Stimulated activated memory B cell treated with anti-CD40 and anti-IgM and Interleukin-4, amounts not matched to agents 10 μg/mL and 1 μg/mL and 100 μg/mL, for 72 hours (primary cell): ENCODE measurements at regions not wholly inside any gene's neighbourhood (a gene's known extent, or its start where the extent isn't known, plus 50 kb on each side); places are given as distances from the start of the nearest gene placed in this dataset.

Experiments used
- ATAC-seq: fragments of 150-1000 bp; cut with Tn5 transposase; 2 replicates; pipeline ENCODE4 v1.10.0; 2021
- H3K27ac Mint-ChIP-seq: one replicate; pipeline ENCODE4 v1.8.0; 2022; ENCODE audit warnings: mild to moderate bottlenecking, mixed read lengths
- H3K27me3 Mint-ChIP-seq: one replicate; pipeline ENCODE4 v1.8.0; 2022; ENCODE audit warnings: mixed read lengths
- H3K36me3 Mint-ChIP-seq: one replicate; pipeline ENCODE4 v1.8.0; 2022; ENCODE audit warnings: mixed read lengths
- H3K4me1 Mint-ChIP-seq: one replicate; pipeline ENCODE4 v1.8.0; 2022; ENCODE audit warnings: mixed read lengths
- H3K4me3 Mint-ChIP-seq: one replicate; pipeline ENCODE4 v1.8.0; 2022; ENCODE audit warnings: mild to moderate bottlenecking, moderate library complexity, mixed read lengths
- H3K9me3 Mint-ChIP-seq: one replicate; pipeline ENCODE4 v1.8.0; 2022; ENCODE audit warnings: mixed read lengths

DNA sequence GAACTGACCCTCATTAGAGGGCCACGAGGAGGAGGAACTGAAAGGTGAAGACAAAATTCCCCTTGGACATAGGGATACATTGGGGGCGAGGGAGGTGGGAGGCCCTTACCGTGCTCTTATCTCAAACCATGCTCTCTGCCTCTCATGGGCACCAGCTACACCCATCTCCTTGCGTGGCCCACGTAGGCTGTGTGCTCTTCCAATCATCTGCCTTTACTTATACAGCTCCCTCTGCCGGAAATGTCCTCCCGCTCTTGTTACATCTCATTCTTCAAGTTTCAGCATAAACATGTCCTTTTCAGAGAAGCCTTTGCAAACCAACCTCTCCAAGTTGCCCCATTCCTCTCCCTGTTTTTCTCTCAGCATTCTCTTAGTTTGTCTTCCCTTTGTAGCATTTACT, 307.8 kb upstream of the PROK2 start:
- ATAC-seq = no peak
- H3K27me3 Mint-ChIP-seq = peaks cover 26% of the 10 kb centered on the region
- no peaks in the 10 kb centered on the region for H3K36me3 Mint-ChIP-seq
- H3K4me1 Mint-ChIP-seq = peaks cover 27% of the 10 kb centered on the region
- H3K4me3 Mint-ChIP-seq = no peak overlapping the region
- no peak overlapping the region for H3K27ac Mint-ChIP-seq
- H3K9me3 Mint-ChIP-seq = no peaks in the 10 kb centered on the region

DNA sequence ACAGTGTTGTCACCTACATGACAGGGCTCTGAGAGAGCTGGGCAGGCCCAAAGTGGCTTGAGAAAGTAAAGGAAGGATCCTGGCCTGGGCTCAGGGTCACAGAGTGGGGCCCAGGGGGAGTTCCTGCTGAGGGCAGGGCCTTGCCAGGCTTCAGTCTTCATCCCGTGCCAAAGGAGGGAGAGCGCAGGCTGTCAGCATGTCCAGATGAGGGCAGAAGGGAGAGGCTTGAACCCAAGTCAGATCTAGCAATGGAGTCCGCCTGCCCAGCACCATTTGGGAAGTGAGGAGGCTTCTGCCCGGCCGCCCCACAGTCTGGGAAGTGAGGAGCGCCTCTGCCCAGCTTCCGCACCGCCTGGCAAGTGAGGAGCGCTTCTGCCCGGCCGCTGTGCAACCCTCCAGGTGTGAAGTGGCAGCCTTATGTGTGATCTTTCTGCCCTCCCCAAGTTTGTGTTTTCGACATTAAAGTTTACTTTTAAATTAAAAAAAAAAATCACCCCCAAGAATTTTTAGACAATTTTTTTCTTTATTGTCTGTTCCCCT, 303.6 kb upstream of the PROK2 start:
- no peaks in the 10 kb centered on the region for H3K36me3 Mint-ChIP-seq
- no peaks in the 10 kb centered on the region for H3K9me3 Mint-ChIP-seq
- no peak overlapping the region for H3K4me3 Mint-ChIP-seq
- H3K27me3 Mint-ChIP-seq = peaks cover 41% of the 10 kb centered on the region
- peaks cover 20% of the 10 kb centered on the region for H3K4me1 Mint-ChIP-seq
- ATAC-seq = no peak
- H3K27ac Mint-ChIP-seq = no peak overlapping the region

DNA sequence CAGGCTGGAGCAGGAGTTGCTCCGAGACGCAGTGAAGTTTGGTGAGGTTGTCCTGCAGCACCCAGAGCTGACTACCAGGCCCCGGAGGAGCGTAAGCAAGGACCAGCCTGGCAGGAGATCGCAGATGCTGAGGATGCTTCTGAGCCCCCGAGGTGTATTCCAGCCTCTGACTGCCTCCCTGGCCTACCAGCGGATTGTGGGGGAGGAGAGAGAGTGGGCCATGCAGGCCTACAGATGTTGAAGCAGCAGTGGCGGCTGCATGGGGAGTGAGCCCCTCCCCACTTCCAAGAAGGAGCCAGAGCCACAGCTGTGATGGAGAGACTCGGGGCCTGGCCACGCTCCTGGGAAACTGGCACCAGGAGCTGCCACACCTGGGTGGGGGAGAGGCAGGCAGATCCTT, 302.5 kb upstream of the PROK2 start:
- no peak overlapping the region for H3K4me3 Mint-ChIP-seq
- peaks cover 20% of the 10 kb centered on the region for H3K4me1 Mint-ChIP-seq
- peaks cover 47% of the 10 kb centered on the region for H3K27me3 Mint-ChIP-seq
- no peaks in the 10 kb centered on the region for H3K9me3 Mint-ChIP-seq
- no peak for ATAC-seq
- H3K27ac Mint-ChIP-seq = no peak overlapping the region
- H3K36me3 Mint-ChIP-seq = no peaks in the 10 kb centered on the region

GRCh38 chr3:72086743-72087087, 301.8 kb upstream of the PROK2 start:
- no peaks in the 10 kb centered on the region for H3K36me3 Mint-ChIP-seq
- H3K27ac Mint-ChIP-seq = no peak overlapping the region
- peaks cover 28% of the 10 kb centered on the region for H3K4me1 Mint-ChIP-seq
- no peak overlapping the region for H3K4me3 Mint-ChIP-seq
- peaks cover 47% of the 10 kb centered on the region for H3K27me3 Mint-ChIP-seq
- H3K9me3 Mint-ChIP-seq = no peaks in the 10 kb centered on the region
- no peak for ATAC-seq

GRCh38 chr3:72086042-72086742, 301.2 kb upstream of the PROK2 start:
- no peak overlapping the region for H3K27ac Mint-ChIP-seq
- no peaks in the 10 kb centered on the region for H3K9me3 Mint-ChIP-seq

GRCh38 chr3:72085036-72085435, 300.1 kb upstream of the PROK2 start:
- H3K36me3 Mint-ChIP-seq = no peaks in the 10 kb centered on the region
- no peaks in the 10 kb centered on the region for H3K9me3 Mint-ChIP-seq
- peaks cover 42% of the 10 kb centered on the region for H3K4me1 Mint-ChIP-seq
- no peak overlapping the region for H3K27ac Mint-ChIP-seq
- no peak overlapping the region for H3K4me3 Mint-ChIP-seq
- no peak for ATAC-seq
- peaks cover 34% of the 10 kb centered on the region for H3K27me3 Mint-ChIP-seq

More at GRCh38 chr3:72086042-72086742, 301.2 kb upstream of the PROK2 start:
- ATAC-seq = no peak
- no peak overlapping the region for H3K4me3 Mint-ChIP-seq
- peaks cover 45% of the 10 kb centered on the region for H3K27me3 Mint-ChIP-seq
- H3K36me3 Mint-ChIP-seq = no peaks in the 10 kb centered on the region
- H3K4me1 Mint-ChIP-seq = peaks cover 33% of the 10 kb centered on the region

DNA sequence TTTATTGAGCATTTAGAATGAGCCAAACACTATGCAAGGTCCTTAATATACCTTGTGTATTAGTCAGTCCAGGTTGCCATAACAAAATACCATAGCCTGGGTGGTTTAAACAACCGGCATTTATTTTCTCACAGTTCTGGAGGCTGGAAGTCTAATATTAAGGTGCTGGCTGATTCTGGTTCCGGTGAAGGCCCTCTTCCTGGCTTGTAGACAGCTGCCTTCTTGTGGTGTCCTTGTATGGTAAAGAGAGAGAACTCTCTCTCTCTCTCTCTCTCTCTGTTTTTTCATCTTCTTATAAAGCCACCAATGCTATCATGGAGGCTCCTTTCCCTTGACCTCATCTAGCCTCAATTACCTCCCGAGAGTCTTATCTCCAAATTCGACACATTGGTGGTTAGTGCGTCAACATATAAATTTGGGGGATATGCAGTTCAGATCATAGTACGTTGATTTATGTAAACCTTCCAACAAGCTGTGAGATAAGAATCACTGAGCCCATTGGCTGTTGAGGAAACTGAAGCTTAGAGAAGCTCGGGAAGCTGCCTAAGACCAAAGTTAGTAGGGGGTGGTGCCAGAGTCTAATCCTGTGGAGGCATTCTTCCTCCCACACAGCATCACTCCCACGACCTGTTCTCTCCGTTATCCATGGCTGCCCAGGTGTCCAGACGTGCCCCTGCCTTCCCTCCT, 298.0 kb upstream of the PROK2 start:
- Mint-ChIP-seq H3K4me1 (peaks cover 63% of the 10 kb centered on the region), H3K36me3 (no peaks in the 10 kb centered on the region), H3K27me3 (peaks cover 34% of the 10 kb centered on the region), H3K27ac (peak overlapping the region; percentile 30), H3K9me3 (no peaks in the 10 kb centered on the region), H3K4me3 (no peak overlapping the region)
- ATAC-seq = no peak

- Mint-ChIP-seq H3K4me1 (peaks cover 70% of the 10 kb centered on the region), H3K27ac (no peak overlapping the region), H3K36me3 (no peaks in the 10 kb centered on the region), H3K27me3 (peaks cover 32% of the 10 kb centered on the region), H3K4me3 (peak overlapping the region; percentile 60), H3K9me3 (no peaks in the 10 kb centered on the region)
- ATAC-seq = peak; percentile 86
Measured at GRCh38 chr3:72082186-72082715, 297.3 kb upstream of the PROK2 start.

DNA sequence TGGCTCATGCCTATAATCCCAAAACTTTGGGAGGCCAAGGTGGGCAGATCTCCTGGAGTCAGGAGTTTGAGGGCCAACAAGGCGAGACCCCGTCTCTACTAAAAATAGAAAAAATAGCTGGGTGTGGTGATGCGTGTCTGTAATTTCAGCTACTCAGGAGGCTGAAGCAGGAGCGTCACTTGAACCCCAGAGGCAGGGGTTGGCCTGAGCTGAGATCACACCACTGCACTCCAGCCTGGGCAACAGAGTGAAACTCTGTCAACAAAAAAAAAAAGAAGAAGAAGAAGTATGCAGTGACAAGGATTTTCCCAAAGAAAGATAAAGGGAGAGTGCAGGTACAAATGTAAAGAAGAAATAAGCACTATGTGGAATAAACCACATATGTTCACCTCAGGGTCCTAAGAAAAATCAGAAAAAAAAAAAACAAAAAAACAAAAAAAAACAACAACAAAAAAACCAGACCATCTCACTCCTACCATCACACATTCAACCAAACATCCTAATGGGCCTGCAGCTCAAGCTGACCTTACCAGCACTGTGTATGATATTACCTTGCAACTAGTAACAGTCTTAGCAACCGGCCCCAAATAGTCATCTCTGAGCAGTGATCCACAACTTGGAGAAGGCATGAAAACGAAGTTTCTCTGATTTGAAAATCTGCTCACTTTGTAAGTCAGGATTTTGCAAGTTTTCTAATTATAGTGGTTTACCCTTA, 296.7 kb upstream of the PROK2 start:
- Mint-ChIP-seq H3K9me3 (peaks cover 1% of the 10 kb centered on the region), H3K4me1 (peaks cover 74% of the 10 kb centered on the region), H3K27me3 (peaks cover 26% of the 10 kb centered on the region), H3K36me3 (no peaks in the 10 kb centered on the region), H3K4me3 (peak overlapping the region; percentile 45), H3K27ac (peak overlapping the region; percentile 38)
- no peak for ATAC-seq

DNA sequence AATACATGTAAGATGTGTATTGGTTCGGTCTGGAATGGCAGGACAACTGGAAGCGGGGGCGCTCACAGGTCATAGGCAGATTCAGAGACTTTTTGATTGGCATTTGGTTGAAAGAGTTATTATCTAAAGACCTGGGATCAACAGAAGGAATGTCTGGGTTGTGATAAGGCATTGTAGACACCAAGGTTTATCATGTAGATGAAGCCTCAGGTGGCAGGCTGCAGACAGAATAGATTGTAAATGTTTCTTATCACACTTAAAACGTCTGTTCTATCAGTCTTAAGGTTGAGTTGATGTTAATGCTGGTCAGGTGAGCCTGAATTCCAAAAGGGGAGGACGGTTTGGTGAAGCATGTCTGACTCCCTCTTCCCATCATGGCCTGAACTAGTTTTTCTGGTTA, 295.9 kb upstream of the PROK2 start:
- Mint-ChIP-seq H3K27ac (no peak overlapping the region), H3K36me3 (no peaks in the 10 kb centered on the region), H3K27me3 (peaks cover 20% of the 10 kb centered on the region), H3K4me3 (no peak overlapping the region), H3K9me3 (peaks cover 3% of the 10 kb centered on the region), H3K4me1 (peaks cover 68% of the 10 kb centered on the region)
- ATAC-seq = no peak

DNA sequence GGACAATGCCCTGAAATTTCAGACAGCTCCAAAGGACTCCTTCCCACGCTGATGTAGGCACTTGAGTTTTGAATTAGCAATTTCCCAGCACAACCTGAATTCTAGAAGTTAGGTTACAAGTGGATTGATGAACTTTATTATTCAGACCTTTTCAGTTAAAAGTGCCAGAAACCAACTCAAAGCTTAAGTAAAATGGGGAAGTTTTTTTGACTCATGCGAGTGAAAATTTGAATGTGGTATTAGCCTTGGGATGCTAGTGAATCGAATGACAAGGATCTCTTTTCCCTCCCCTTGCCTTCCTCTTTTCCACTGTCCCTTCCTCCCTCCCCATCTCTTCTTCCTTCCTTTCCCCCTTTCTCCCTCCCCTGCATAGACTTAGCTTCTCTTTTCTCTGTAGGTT, 295.1 kb upstream of the PROK2 start:
- Mint-ChIP-seq H3K36me3 (no peaks in the 10 kb centered on the region), H3K27me3 (peaks cover 15% of the 10 kb centered on the region), H3K4me3 (no peak overlapping the region), H3K4me1 (peaks cover 68% of the 10 kb centered on the region), H3K27ac (no peak overlapping the region), H3K9me3 (peaks cover 9% of the 10 kb centered on the region)
- ATAC-seq = no peak

GRCh38 chr3:72079369-72079872, 294.5 kb upstream of the PROK2 start:
- Mint-ChIP-seq H3K27ac (no peak overlapping the region), H3K4me3 (no peak overlapping the region)
- peak; percentile 38 for ATAC-seq

DNA sequence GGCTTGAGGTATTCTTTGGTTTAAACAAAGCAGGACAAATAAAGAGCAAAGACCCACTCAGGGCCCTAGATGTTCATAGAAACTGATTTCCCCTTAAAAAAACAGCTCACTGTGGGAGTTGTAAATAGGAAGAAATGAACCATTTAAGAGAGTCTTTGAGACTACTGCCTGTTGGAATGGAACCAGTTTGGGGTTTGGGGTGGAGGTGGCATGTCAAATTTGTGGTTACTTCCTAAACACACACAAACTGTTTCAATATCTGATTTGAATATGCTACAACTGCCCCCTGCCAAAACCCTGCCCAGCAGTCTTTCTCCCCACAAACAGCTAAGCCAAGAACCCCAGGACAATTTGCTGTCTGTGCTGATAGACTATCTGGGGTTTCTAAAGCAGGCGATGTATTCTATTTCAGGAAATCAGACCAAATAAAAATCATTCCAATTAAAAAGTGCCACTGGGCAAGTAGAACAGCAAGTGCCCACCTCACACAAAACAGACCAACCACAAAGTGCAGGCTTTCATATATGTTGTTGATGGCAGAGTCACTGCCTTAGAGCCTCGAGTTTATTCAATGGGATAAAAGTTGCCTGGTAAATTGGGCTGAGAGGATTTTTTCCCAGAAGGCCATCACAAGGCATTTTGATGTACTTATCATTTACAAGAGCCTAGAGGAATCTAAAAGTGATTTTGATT, 293.9 kb upstream of the PROK2 start:
- H3K27me3 Mint-ChIP-seq = peaks cover 9% of the 10 kb centered on the region
- ATAC-seq = peak; percentile 21
- peaks cover 14% of the 10 kb centered on the region for H3K9me3 Mint-ChIP-seq
- no peak overlapping the region for H3K4me3 Mint-ChIP-seq
- no peaks in the 10 kb centered on the region for H3K36me3 Mint-ChIP-seq
- peaks cover 68% of the 10 kb centered on the region for H3K4me1 Mint-ChIP-seq
- H3K27ac Mint-ChIP-seq = peak overlapping the region; percentile 36

More at GRCh38 chr3:72079369-72079872, 294.5 kb upstream of the PROK2 start:
- peaks cover 14% of the 10 kb centered on the region for H3K9me3 Mint-ChIP-seq
- H3K36me3 Mint-ChIP-seq = no peaks in the 10 kb centered on the region
- H3K27me3 Mint-ChIP-seq = peaks cover 10% of the 10 kb centered on the region
- H3K4me1 Mint-ChIP-seq = peaks cover 68% of the 10 kb centered on the region

- Mint-ChIP-seq H3K4me1 (peaks cover 56% of the 10 kb centered on the region), H3K4me3 (peak overlapping the region; percentile 26), H3K27ac (peak overlapping the region; percentile 48), H3K9me3 (peaks cover 14% of the 10 kb centered on the region), H3K36me3 (no peaks in the 10 kb centered on the region), H3K27me3 (no peaks in the 10 kb centered on the region)
- peak; percentile 53 for ATAC-seq
Measured at GRCh38 chr3:72077473-72078259, 292.7 kb upstream of the PROK2 start.
